GM18868 (cell line): ENCODE measurements at regions not wholly inside any gene's neighbourhood (a gene's known extent, or its start where the extent isn't known, plus 50 kb on each side); places are given as distances from the start of the nearest gene placed in this dataset.

Experiments used
- ATAC-seq: cut with Tn5 transposase; IDR thresholded peaks from one replicate; pipeline ENCODE4 v1.9.1; 2021; ENCODE audit warnings: mild to moderate bottlenecking, moderate library complexity; ENCODE audit not compliant: unreplicated experiment

DNA sequence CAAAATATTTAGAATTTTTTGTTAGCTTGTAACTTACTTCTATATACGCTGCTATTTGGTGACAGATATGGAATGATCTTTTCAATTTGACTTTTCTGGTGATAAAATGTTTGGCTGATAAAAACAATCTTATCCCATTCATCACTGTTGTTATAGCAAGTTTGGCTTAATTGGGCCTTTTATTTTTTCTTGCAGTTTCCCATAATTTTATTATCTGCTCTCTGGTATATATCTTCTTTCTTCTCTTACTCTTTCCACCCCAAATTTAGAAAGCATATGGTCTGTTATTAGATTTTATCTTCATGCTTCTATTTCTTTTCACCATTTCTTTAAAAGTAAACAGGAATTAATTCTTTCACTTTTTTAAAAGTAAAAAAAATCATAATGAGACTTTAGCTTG lies 474.4 kb downstream of the TLE1 start:
- no peak for ATAC-seq

DNA sequence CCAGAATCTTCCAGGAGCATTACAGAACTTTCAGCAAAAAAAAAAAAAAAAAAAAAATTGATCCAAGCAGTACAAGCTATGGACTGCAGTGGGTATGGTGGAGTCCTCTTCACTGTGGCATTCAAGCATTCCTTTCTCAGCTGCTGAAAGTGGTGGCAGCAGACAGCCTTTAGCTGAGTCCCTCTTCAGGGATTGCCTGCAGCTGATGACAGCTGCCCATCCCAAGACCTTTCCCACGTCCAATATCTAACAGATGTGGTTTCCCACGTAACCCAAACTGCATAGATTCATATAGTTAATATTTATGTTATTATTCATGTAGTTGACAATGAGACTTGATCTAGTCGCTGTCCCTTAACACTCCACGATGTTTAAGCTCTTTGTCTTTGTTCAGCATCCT lies 475.9 kb downstream of the TLE1 start:
- ATAC-seq, result no peak

DNA sequence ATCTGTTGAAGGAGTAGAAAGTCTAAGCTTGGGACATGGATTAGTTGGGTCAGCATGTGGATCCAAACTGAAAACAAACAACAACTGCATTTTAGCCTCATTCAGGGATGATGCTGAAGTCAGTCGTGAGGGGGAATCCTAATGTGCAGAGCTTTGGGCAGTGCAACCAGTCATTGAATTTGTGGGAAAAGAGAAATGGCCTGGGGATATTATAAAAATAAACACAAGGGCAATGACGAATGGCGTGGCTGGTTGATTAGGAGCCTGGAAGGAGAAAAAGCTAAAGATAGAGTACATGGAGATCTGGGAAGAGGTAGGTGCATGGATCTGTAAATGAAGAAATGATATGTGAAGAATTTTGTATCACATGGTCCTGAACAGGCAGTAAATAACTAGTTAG lies 477.6 kb downstream of the TLE1 start:
- ATAC-seq, result no peak

DNA sequence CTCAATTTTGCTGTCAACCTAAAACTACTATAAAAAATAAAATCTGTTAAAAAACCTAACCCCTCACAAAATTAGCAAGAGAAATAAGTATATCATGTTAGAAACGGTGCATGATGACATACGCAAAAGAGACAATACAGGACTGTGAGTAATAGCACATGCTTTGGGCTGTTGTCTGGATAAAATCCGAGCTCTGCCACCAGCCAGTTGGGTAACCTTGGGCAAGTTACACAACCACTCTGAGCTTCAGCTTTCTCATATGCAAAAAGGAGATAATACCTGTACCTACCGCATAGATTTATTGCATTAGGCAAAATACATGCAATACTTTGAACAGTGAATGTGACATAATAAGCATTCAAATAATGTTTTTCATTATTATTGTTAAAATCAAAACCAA lies 481.7 kb downstream of the TLE1 start:
- ATAC-seq, result no peak

DNA sequence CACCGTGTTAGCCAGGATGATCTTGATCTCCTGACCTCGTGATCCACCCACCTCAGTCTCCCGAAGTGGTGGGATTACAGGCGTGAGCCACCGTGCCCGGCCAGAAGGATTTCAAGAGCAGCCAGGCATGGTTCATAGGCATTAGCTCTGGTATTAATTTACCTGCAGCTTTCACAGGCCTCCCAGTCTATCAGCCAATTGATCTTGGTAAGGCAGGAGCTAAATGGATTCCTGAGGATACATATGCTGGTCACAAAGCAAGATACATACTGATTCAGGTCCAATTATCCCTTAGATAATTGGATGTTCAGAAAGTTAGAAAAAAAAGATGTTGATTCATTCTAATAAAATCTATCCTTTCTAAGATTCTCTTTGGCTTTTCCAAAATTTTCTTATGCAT lies 487.1 kb downstream of the TLE1 start:
- no peak for ATAC-seq

DNA sequence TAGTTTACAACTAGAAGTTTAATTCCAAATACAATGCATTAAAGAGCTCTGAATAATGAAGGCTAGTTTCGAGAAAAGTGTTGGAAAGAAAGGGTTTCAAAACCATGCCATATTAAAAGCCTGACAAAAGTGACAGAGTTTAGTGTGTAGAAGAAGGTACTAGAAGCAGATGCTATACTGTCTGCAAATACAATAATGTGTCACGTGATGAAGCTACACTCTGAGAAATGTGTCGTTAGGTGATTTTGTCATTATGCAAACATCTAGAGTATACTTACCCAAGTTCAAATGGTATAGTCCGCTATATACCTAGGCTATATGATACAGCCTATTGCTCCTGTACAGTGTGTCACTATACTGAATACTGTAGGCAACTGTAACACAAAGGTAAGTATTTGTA lies 494.1 kb downstream of the TLE1 start:
- no peak for ATAC-seq

DNA sequence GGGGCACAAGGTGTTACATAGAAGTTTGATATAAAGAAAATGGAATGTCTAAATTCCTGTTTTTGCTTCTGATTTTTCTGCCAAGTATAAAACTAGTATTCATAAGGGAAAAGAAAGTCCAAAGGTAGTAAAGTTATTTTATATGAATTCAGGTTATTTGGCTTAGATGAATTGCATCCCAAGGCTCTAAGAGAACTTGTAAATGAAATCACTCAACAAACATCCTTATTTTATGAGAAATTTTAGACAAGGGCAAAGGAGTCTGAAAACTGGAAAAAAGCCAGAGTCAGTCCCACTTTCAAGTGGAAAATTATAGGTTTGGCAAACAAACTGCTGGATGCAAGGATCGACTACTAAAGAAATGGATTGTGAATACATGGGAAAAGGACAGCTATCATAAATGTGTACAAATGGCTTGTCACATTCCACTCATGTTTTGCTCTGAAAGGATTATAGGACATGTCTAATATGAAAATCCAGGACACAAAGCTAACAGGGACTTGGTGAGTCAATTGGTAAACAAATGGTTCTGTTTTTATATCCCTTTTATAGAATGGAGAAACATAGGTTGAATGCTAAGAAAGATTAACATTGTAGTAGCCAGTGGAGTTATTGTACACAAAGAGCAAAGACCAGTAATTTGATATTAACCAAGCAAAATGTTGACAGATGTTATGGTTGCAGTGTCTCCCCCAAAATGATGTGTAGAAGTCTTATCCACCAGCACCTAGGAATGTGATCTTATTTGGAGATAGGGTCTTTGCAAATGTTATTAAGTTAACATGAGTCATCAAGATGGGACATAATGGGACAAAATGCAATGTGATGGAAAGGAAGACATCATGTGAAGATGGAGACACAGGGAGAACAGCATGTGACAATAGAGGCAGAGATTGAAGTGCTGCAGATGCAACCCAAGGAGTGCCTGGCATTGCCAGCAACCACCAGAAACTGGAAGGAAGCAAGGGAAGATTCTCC lies 495.7 kb downstream of the TLE1 start:
- no peak for ATAC-seq

DNA sequence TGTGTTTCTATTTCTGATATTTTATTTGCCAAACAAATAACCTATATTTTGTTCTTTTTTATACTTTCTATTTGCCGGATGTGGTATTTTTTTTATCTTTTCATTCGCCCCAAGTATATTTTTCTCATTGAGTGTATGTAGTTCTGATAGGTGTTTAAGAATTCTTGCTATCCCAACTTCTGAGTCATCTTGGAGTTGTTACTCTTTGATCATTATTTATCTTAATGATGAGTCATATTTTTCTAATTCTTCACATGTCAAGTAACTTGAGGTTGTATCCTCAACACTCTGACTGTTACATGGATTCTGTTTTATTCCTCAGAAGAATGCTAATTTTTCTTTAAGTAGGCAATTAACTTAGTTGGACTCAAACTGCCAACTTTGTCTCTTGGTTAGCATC lies 498.1 kb downstream of the TLE1 start:
- ATAC-seq, result no peak

DNA sequence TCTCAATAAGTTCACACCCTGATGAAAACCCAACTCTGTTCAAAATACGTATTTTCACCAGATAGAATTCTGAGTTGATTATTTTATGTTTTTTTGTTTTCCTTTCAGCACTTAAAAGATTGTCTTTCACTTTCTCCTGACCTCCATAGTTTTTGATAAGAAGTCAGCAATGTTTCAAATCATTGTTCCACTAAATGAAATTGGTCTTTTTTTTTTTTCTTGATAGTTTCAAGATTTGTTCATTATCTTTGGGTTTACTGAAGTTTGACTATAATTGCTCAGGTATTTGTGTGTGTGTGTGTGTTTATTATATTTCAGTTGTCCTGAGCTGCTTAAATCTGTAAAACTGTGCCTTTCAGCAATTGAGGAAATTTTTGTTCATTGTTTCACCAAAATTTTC lies 498.7 kb downstream of the TLE1 start:
- no peak for ATAC-seq

DNA sequence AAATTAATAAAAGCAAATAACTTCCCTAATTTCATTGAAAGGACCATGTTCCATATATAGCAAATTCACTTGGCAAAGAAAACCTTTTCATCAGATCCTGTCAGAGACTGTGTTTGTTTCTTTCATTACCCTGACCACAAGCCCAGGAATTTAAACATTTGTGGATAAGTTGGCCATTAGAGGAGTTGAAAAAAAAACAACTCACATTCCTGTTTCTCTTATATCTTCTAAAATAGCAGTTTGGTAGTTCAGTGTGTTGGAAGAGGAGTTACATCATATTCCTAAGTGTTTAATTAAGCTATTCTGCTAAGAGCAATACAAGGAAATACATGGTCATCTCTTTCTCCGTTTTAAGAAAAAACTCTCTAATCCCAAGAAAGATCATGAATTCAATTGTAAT lies 505.6 kb downstream of the TLE1 start:
- no peak for ATAC-seq

DNA sequence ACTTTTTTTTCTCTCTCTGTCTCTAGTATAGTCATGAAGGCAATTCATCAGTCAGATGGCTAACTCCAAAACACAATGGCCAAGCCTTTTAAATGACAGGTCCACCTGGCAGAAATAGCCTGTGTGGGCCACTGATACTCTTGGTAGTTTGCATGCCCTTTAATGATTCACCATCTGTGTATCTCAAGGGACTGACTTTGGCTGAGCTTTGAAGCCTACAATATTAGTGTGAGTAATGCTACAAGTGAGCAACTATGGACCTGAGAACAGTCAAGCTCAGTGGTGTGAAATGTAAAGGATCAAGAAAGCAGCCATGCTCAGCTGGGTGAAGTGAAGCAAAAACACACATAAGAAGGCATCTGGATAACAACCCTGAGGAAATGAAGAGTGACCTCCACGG lies 506.9 kb downstream of the TLE1 start:
- ATAC-seq, result no peak

DNA sequence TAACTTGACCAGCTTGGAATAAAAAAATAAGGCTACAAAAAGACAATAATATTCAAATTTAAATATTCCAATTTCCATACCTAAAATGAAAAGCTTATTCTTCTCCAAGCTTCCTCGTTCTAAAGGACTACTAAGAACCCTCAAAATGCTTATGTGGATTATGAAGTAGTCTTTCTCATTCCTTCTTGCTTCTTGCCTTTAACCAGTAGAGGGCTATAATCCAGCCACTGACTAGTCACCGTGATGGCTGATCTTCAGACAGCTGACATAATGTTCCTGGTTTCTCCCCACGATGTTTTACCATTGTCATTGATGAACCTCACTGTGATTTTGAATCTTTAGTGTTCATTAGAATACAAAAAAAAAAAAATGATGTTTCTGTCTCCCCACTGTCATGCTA lies 515.3 kb downstream of the TLE1 start:
- no peak for ATAC-seq

DNA sequence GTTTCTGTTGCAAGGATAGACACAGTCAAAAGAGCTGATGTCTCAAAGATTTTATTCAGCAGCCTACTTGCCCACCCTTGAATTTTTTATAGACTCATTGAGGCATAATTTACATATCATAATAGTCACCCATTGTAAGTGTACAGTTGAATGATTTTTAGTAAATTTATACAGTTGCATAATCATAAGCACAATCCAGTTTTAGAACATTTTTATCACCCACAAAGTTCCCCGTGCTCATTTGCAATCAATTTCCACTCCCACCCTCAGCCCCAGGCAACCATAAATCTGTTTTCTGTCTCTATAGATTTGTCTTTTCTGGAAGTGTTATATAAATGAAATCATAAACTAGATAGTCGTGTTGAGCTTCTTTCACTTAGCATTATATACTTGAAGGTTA lies 517.7 kb downstream of the TLE1 start:
- no peak for ATAC-seq

DNA sequence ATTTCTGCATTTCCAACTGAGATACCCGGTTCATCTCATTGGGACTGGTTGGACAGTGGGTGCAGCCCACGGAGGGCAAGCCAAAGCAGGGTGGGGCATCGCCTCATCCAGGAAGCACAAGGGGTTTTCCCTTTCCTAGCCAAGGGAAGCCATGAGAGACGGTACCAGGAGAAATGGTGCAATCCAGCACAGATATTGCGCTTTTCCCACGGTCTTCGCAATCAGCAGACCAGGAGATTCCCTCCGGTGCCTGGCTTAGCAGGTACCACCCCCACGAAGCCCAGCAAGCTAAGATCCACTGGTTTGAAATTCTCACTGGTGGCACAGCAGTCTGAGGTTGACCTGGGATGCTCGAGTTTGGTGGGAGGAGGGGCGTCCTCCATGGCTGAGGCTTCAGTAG lies 527.0 kb downstream of the TLE1 start:
- ATAC-seq, result no peak

DNA sequence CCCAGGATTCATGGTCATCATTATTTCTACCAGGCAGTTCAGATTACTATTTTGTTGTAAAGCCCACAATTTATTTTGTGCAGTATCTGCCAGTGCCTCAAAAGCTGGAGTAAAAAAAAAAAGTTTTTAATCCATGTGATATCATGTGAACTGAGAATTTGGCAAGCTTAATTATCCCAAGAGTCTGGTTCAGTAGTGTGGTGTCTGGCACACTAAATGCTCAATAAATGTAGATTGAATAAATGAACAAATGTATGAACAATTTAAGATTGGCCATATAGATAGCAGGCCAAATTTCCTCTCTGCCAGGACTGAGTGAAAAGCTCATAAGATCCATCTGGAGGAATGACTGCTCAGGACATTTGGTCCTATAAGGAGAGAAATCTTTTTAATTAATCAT lies 533.0 kb downstream of the TLE1 start:
- ATAC-seq, result no peak

DNA sequence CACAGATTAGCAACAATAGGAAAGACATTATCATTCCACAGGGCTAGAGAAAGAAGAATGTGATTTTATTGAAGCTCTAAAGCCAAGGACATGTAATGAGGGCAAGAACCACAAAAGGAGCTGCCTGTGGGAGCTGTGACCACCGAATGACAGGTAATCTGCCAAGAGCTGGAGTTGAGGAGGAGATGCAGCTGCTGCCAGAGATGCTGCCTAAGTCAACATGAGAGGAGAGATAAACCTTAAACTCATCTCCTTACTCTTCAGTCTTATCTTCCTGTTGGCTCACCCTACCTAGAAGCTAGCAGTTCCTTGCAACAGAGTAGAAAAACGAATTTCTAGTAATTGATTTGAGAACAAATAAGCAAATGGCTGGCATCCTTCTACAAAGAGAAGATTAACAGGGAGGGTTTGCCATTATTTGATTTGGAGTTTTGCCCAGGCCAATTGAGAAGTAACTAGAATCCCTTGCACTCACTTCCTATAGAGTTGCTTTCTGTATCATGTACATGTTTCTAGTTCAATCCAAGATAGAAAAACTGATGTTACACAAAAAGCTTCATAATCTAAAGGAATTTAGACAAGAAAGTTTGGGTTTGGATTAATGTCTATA lies 539.2 kb downstream of the TLE1 start:
- ATAC-seq, result no peak

DNA sequence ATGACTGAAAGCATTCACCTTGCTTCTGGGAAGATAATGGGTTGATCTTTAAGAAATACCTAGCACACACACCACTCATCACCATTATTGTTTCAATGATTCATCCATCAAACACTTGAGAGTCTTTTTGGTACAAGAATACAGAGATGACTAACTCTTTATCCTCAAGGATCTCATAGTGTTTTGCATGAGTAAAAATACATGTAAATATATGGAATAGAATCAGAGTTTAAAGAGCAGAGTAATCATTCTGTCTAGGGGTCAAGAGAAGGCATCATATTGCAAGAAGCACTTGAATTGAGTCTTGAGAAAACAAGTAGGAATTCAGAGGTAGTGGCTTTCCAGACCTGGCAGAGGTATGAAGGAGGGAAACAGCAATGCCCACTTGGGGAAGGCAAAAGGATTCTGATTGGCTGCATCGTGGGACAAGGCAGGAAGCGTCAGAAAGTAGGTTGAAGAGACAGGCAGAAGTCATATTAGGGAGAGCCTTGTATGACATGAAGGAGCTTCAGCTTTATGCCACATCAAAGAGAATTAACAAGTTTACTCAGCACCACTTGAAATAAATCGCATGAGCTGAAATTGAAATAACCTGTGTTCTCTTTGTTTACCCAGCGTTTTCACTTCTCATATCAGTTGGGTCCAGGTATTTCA lies 542.5 kb downstream of the TLE1 start:
- ATAC-seq, result no peak

DNA sequence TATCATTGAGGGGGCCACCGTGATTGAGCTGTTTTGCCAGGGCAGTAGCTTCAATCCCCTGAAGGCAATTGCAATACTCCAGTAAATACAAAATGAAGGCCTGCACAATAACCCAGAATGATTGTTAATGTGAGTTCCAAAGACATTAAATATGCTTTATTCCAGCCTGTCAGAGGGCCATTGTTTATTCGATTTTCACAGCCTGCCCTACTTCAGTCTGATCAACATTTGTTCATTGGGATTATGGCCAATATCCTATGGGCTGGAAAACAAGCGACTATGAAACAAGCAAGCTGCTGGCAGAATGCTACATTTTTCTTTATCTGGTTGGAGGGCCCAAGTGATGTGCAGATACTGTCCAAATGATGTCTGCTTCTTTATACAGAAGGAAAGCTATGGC lies 543.1 kb downstream of the TLE1 start:
- no peak for ATAC-seq

DNA sequence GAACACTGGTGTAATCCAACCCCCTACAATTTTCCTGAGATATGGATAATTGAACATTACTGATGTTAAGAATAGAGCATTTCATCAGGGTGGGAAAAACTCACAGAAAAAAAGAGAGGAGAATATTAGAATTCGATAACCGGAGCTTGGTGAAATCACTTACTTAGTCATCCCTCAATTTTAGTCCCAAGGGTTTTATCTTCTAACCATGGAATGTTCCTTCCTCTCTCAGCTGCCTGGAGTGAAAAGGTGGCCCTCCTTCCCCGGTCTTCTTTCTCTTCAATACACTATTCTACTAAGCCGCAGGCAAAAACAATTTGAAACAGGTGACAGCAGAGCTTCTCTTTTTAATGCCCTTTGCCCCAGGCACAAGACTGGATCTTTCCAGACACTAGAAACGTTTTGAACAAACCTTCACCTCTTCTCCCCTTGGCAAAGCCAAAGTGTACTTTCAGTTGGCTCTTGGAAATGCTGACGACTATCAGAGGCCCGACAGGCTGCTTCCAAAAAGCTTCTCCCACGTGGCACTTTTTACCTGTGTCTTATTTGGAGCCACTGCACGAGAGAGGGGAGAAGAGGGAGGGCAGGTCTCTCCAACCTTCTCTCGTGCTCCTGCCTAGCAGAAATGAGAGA lies 543.9 kb downstream of the TLE1 start:
- ATAC-seq, result no peak

DNA sequence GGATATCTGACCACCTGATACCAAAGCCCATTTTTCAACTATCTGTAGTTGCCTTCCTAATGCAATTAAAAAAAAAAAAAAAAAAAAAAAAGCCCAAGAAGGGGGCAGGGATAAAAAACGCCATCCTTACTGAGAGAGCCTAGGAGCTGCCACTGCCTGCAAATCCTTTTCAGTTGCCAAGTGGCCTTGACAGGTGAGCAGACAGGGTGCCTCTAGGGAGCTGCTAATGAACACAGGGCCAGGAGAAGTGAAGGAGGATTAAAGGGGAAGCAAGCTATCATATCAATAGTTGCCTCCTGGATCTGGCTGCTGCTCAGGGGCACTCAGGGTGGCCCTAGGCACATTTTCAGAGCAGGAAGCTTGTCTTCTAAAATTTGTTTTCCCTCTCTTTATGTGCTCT lies 547.4 kb downstream of the TLE1 start:
- ATAC-seq, result no peak

DNA sequence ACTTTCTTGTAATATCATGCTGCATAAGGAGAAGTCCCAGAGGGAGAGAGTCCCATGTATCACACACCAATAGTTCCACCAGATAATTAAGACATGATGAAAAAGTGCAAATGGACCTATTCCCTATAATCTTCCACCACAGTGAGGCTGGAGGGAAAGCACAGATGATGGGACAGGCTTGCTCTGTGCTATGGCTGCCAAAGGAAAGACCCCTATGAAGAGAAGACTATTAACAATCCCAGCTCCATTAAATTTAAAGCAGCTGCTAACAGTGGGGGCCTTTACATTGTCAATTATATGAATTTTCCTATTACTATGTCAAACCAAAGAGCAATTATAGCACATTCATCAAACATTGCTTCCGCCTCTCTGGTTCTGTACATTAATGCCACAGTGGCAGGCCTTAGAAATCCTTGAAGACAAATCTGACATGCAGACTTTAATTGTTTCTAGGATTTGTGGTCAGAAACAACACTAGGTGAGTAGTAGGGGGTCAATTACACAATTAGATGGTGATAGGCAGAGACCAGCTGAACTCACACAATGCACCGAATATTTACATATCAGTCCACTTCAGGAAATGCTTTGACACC lies 551.3 kb downstream of the TLE1 start:
- ATAC-seq, result no peak
